ENCODE measurements at regions not wholly inside any gene's neighbourhood (a gene's known extent, or its start where the extent isn't known, plus 50 kb on each side); places are given as distances from the start of the nearest gene placed in this dataset.

GRCh38 chr12:94872971-94873733 lies 130.3 kb downstream of the NDUFA12 start:
- Histone ChIP-seq H3K9me3 (ENCODE audit: insufficient read depth, low read depth, low read length) (no peaks in the 10 kb centered on the region; the same call in 1 of the 2 replicates), H3K27me3 (ENCODE audit: insufficient read depth, low read length) (peaks cover 62% of the 10 kb centered on the region), H3K4me1 (ENCODE audit: insufficient read depth, low read length) (peaks cover 3% of the 10 kb centered on the region; the same call in 1 of the 2 replicates), H3K27ac (ENCODE audit: low read length) (no peak overlapping the region), H3K9ac (ENCODE audit: low read depth, low read length) (no peak overlapping the region), H3K4me3 (ENCODE audit: low read length) (peak overlapping the region; percentile 63), H3K36me3 (ENCODE audit: insufficient read depth, low read depth, low read length) (no peaks in the 10 kb centered on the region)

- H3K27me3 ChIP-seq (ENCODE audit: insufficient read depth, low read length), result peaks cover 62% of the 10 kb centered on the region
- H3K4me3 ChIP-seq (ENCODE audit: low read length), result peak overlapping the region; percentile 63
- peaks cover 3% of the 10 kb centered on the region; the same call in 1 of the 2 replicates for H3K4me1 ChIP-seq (ENCODE audit: insufficient read depth, low read length)
- no peak overlapping the region for H3K27ac ChIP-seq (ENCODE audit: low read length)
- no peaks in the 10 kb centered on the region; the same call in 1 of the 2 replicates for H3K9me3 ChIP-seq (ENCODE audit: insufficient read depth, low read depth, low read length)
- no peaks in the 10 kb centered on the region for H3K36me3 ChIP-seq (ENCODE audit: insufficient read depth, low read depth, low read length)
- H3K9ac ChIP-seq (ENCODE audit: low read depth, low read length), result no peak overlapping the region
These were observed 130.9 kb downstream of the NDUFA12 start for GRCh38 chr12:94872671-94872970.

DNA sequence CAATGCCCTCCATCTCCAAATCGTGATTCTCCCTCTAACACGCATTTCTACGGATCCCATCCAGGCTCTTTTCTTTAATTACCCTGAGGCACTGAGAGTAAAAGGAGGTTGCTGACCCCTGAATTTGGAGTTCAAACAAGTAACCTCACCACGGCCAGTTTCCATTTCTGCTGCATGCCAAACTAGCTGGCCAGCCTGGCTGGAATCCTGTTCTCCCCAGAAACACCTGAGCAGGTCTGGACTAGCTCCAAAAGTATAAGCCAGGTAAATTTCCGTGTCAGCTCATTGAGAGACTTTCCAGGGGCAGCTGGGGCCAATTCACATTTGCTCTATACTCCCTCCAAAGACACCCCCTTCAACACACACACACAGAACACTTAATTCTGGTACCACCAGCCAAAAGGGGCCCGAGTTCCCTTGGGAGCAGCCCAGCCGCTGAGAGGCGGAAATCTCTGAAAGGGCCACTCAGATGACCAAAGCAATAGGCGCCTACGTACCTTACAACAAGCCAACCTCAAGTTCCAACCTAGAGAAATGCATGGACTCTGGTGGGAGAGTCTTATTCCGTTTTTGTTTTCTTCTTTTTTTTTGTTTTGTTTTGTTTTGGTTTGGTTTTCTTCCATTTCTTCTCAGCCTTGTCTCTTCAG lies 131.4 kb downstream of the NDUFA12 start:
- Histone ChIP-seq H3K4me1 (ENCODE audit: insufficient read depth, low read length) (peaks cover 3% of the 10 kb centered on the region; the same call in 1 of the 2 replicates), H3K36me3 (ENCODE audit: insufficient read depth, low read depth, low read length) (no peaks in the 10 kb centered on the region), H3K27ac (ENCODE audit: low read length) (no peak overlapping the region), H3K4me3 (ENCODE audit: low read length) (peak overlapping the region; percentile 63; the same call in 1 of the 2 replicates), H3K27me3 (ENCODE audit: insufficient read depth, low read length) (peaks cover 62% of the 10 kb centered on the region), H3K9me3 (ENCODE audit: insufficient read depth, low read depth, low read length) (no peaks in the 10 kb centered on the region; the same call in 1 of the 2 replicates), H3K9ac (ENCODE audit: low read depth, low read length) (no peak overlapping the region)

- H3K27ac ChIP-seq (ENCODE audit: low read length), result no peak overlapping the region
- H3K36me3 ChIP-seq (ENCODE audit: insufficient read depth, low read depth, low read length), result no peaks in the 10 kb centered on the region
- H3K4me3 ChIP-seq (ENCODE audit: low read length), result no peak overlapping the region
- peaks cover 51% of the 10 kb centered on the region for H3K27me3 ChIP-seq (ENCODE audit: insufficient read depth, low read length)
- H3K9me3 ChIP-seq (ENCODE audit: insufficient read depth, low read depth, low read length), result no peaks in the 10 kb centered on the region; the same call in 1 of the 2 replicates
- peaks cover 3% of the 10 kb centered on the region; the same call in 1 of the 2 replicates for H3K4me1 ChIP-seq (ENCODE audit: insufficient read depth, low read length)
- no peak overlapping the region for H3K9ac ChIP-seq (ENCODE audit: low read depth, low read length)
These were observed 133.0 kb downstream of the NDUFA12 start for GRCh38 chr12:94870511-94870910.

DNA sequence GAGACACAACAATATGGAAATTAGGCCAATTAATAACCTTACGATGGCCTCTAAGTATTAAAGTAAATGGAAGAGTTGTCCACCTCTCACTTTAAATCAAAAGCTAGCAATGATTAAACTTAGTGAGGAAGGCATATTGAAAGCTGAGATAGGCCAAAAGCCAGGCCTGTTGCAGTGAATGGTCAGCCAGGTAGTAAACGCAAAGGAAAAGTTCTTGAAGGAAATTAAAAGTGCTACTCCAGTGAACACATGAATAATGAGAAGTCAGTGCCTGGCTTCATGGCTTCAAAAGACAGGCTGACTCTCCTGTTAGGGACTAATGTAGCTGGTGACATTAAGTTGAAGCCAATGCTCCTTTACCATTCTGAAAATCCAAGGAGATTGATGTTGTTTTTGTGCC lies 135.3 kb downstream of the NDUFA12 start:
- H3K27me3 ChIP-seq (ENCODE audit: insufficient read depth, low read length), result peaks cover 29% of the 10 kb centered on the region
- H3K9ac ChIP-seq (ENCODE audit: low read depth, low read length), result no peak overlapping the region
- no peak overlapping the region for H3K27ac ChIP-seq (ENCODE audit: low read length)
- H3K4me1 ChIP-seq (ENCODE audit: insufficient read depth, low read length), result peaks cover 3% of the 10 kb centered on the region; the same call in 1 of the 2 replicates
- H3K9me3 ChIP-seq (ENCODE audit: insufficient read depth, low read depth, low read length), result no peaks in the 10 kb centered on the region
- H3K36me3 ChIP-seq (ENCODE audit: insufficient read depth, low read depth, low read length), result no peaks in the 10 kb centered on the region
- no peak overlapping the region for H3K4me3 ChIP-seq (ENCODE audit: low read length)

GRCh38 chr12:94867066-94867855 lies 136.2 kb downstream of the NDUFA12 start:
- Histone ChIP-seq H3K4me3 (ENCODE audit: low read length) (no peak overlapping the region), H3K36me3 (ENCODE audit: insufficient read depth, low read depth, low read length) (no peaks in the 10 kb centered on the region), H3K27me3 (ENCODE audit: insufficient read depth, low read length) (peaks cover 20% of the 10 kb centered on the region), H3K4me1 (ENCODE audit: insufficient read depth, low read length) (peaks cover 3% of the 10 kb centered on the region; the same call in 1 of the 2 replicates), H3K27ac (ENCODE audit: low read length) (no peak overlapping the region), H3K9ac (ENCODE audit: low read depth, low read length) (no peak overlapping the region), H3K9me3 (ENCODE audit: insufficient read depth, low read depth, low read length) (no peaks in the 10 kb centered on the region)

- H3K4me1 ChIP-seq (ENCODE audit: insufficient read depth, low read length), result no peaks in the 10 kb centered on the region
- no peaks in the 10 kb centered on the region for H3K36me3 ChIP-seq (ENCODE audit: insufficient read depth, low read depth, low read length)
- H3K9me3 ChIP-seq (ENCODE audit: insufficient read depth, low read depth, low read length), result no peaks in the 10 kb centered on the region
- no peaks in the 10 kb centered on the region for H3K27me3 ChIP-seq (ENCODE audit: insufficient read depth, low read length)
- no peak overlapping the region for H3K27ac ChIP-seq (ENCODE audit: low read length)
- no peak overlapping the region for H3K4me3 ChIP-seq (ENCODE audit: low read length)
- no peak overlapping the region for H3K9ac ChIP-seq (ENCODE audit: low read depth, low read length)
These were observed 138.5 kb downstream of the NDUFA12 start for GRCh38 chr12:94864987-94865386.

GRCh38 chr12:94863321-94864035 lies 140.0 kb downstream of the NDUFA12 start:
- Histone ChIP-seq H3K4me3 (ENCODE audit: low read length) (no peak overlapping the region), H3K4me1 (ENCODE audit: insufficient read depth, low read length) (peaks cover 5% of the 10 kb centered on the region; the same call in 1 of the 2 replicates), H3K9me3 (ENCODE audit: insufficient read depth, low read depth, low read length) (no peaks in the 10 kb centered on the region), H3K27ac (ENCODE audit: low read length) (no peak overlapping the region), H3K36me3 (ENCODE audit: insufficient read depth, low read depth, low read length) (no peaks in the 10 kb centered on the region), H3K27me3 (ENCODE audit: insufficient read depth, low read length) (no peaks in the 10 kb centered on the region), H3K9ac (ENCODE audit: low read depth, low read length) (no peak overlapping the region)

DNA sequence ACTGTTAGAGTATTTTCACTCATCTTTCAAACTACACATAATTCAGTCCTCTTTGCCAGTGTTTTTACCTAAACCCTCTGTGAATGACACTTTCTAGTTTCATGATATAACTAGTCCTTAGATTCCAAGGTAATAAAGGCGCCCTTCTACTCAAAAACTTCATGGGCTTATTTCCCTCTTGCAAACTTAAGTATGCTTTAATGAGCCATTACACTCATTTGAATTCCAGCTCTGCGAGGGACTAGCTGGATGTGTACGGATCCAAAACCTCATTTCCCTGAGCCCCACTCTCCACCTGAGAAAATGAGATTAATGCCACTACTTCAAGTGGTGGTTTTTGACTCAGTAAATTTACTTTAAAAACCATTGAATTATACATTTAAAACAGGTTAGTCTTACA lies 141.1 kb downstream of the NDUFA12 start:
- H3K27ac ChIP-seq (ENCODE audit: low read length), result no peak overlapping the region
- no peak overlapping the region for H3K4me3 ChIP-seq (ENCODE audit: low read length)
- H3K9me3 ChIP-seq (ENCODE audit: insufficient read depth, low read depth, low read length), result no peaks in the 10 kb centered on the region
- no peak overlapping the region for H3K9ac ChIP-seq (ENCODE audit: low read depth, low read length)
- peaks cover 5% of the 10 kb centered on the region; the same call in 1 of the 2 replicates for H3K4me1 ChIP-seq (ENCODE audit: insufficient read depth, low read length)
- no peaks in the 10 kb centered on the region for H3K27me3 ChIP-seq (ENCODE audit: insufficient read depth, low read length)
- H3K36me3 ChIP-seq (ENCODE audit: insufficient read depth, low read depth, low read length), result no peaks in the 10 kb centered on the region

DNA sequence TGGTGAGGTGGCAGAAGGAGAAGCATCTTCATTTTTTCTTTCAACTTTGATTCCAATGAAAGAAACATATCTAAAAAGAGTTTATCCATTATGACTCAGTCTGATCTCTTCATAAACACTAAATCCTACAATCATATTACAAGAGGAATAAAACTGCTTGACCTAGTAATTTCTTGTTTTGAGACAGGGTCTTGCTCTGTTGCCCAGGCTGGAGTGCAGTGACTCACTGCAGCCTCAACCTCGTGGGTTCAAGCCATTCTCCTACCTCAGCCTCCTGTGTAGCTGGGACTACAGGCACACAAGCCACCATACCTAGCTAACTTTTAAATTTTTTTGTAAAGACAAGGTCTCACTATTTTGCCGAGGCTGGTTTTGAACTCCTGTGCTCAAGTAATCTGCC lies 147.2 kb downstream of the NDUFA12 start:
- peaks cover 5% of the 10 kb centered on the region; the same call in 1 of the 2 replicates for H3K4me1 ChIP-seq (ENCODE audit: insufficient read depth, low read length)
- no peaks in the 10 kb centered on the region for H3K27me3 ChIP-seq (ENCODE audit: insufficient read depth, low read length)
- no peaks in the 10 kb centered on the region for H3K36me3 ChIP-seq (ENCODE audit: insufficient read depth, low read depth, low read length)
- H3K9me3 ChIP-seq (ENCODE audit: insufficient read depth, low read depth, low read length), result no peaks in the 10 kb centered on the region
- H3K9ac ChIP-seq (ENCODE audit: low read depth, low read length), result no peak overlapping the region
- no peak overlapping the region for H3K27ac ChIP-seq (ENCODE audit: low read length)
- H3K4me3 ChIP-seq (ENCODE audit: low read length), result no peak overlapping the region

GRCh38 chr12:94855853-94856252 lies 147.6 kb downstream of the NDUFA12 start:
- Histone ChIP-seq H3K4me3 (ENCODE audit: low read length) (no peak overlapping the region), H3K27me3 (ENCODE audit: insufficient read depth, low read length) (no peaks in the 10 kb centered on the region), H3K9me3 (ENCODE audit: insufficient read depth, low read depth, low read length) (no peaks in the 10 kb centered on the region), H3K9ac (ENCODE audit: low read depth, low read length) (no peak overlapping the region), H3K4me1 (ENCODE audit: insufficient read depth, low read length) (peaks cover 5% of the 10 kb centered on the region; the same call in 1 of the 2 replicates), H3K27ac (ENCODE audit: low read length) (no peak overlapping the region), H3K36me3 (ENCODE audit: insufficient read depth, low read depth, low read length) (no peaks in the 10 kb centered on the region)

Data from iPS-20b (cell line).